ENCODE measurements at regions not wholly inside any gene's neighbourhood (a gene's known extent, or its start where the extent isn't known, plus 50 kb on each side); places are given as distances from the start of the nearest gene placed in this dataset.

- TF ChIP-seq CTCF (IDR thresholded peaks at IDR 0.05) (no peak), POLR2A (IDR thresholded peaks at IDR 0.05) (no peak)
These were observed 127.1 kb downstream of the SUDS3 start for GRCh38 chr12:118503476-118503875.
